Uterus (tissue), 3 donors: ENCODE measurements at regions not wholly inside any gene's neighbourhood (a gene's known extent, or its start where the extent isn't known, plus 50 kb on each side); places are given as distances from the start of the nearest gene placed in this dataset.

ENCODE experiments used
- DNase-seq, 2 donors: peaks; one replicate each; pipeline ENCODE4 v3.0.0-alpha.2; 2019 to 2020
- H3K27ac ChIP-seq, 2 donors: fragments of 200-600 bp; sonication (generic); 1 replicate in 1 of 2; 2 replicates in 1 of 2; pipeline ENCODE4 v1.5.1; 2016 to 2018
- H3K27me3 ChIP-seq, 2 donors: fragments of 200-600 bp; sonication (generic); one replicate each; pipeline ENCODE4 v1.5.1; 2018 to 2019; ENCODE audit warnings: control low read depth in 1 of 2
- H3K36me3 ChIP-seq, 2 donors: fragments of 200-600 bp; sonication (generic); one replicate each; pipeline ENCODE4 v1.5.1; 2019; ENCODE audit warnings: control low read depth in 1 of 2
- H3K4me1 ChIP-seq, 2 donors: fragments of 200-600 bp; sonication (generic); one replicate each; pipeline ENCODE4 v1.5.1; 2018 to 2019; ENCODE audit warnings: control low read depth in 1 of 2
- H3K4me3 ChIP-seq, 2 donors: fragments of 200-600 bp; sonication (generic); 1 replicate in 1 of 2; 2 replicates in 1 of 2; pipeline ENCODE4 v1.5.1; 2018 to 2019; ENCODE audit warnings: mild to moderate bottlenecking in 1 of 2
- H3K9me3 ChIP-seq, 2 donors: fragments of 200-600 bp; sonication (generic); one replicate each; pipeline ENCODE4 v1.5.1; 2019; ENCODE audit warnings: control low read depth in 1 of 2
- CTCF ChIP-seq, 4 experiments: fragments of 200-600 bp in 2 of 4; fragments of 450-650 bp in 2 of 4; sonication (generic) in 2 of 4; IDR thresholded peaks; one replicate each; pipeline ENCODE4 v1.5.1; 2016 to 2019; ENCODE audit warnings: antibody characterized with exemption in 4 of 4, mild to moderate bottlenecking in 2 of 4, moderate library complexity in 1 of 4
- POLR2A ChIP-seq, 2 donors: fragments of 450-650 bp; IDR thresholded peaks; one replicate each; pipeline ENCODE4 v1.6.1; 2016; ENCODE audit warnings: antibody characterized with exemption in 2 of 2, mild to moderate bottlenecking in 1 of 2, moderate library complexity in 1 of 2
- intact Hi-C: fragments of 100-400 bp; cut with DNase I; formaldehyde crosslinking; loops from one replicate; pipeline ENCODE4 v1.15.1; 2023; ENCODE audit warnings: low total_unique reads
- donor health status: DM: yes; HTN: yes; CAD: no.

GRCh38 chr4:187166886-187167512 lies 443.3 kb upstream of the FAT1 start:
- no peaks in the 10 kb centered on the region for H3K27me3 ChIP-seq
- TF ChIP-seq CTCF (IDR thresholded peaks at IDR 0.05) (no peak), POLR2A (IDR thresholded peaks at IDR 0.05) (no peak)
- H3K27ac ChIP-seq = no peak overlapping the region
- no peak for DNase-seq
- H3K4me1 ChIP-seq = no peaks in the 10 kb centered on the region
- intact Hi-C loops = no loop called here
- no peaks in the 10 kb centered on the region for H3K36me3 ChIP-seq
- no peaks in the 10 kb centered on the region for H3K9me3 ChIP-seq
- H3K4me3 ChIP-seq = no peak overlapping the region

GRCh38 chr4:187171706-187172339 lies 448.2 kb upstream of the FAT1 start:
- H3K27ac ChIP-seq = no peak overlapping the region
- intact Hi-C loops = no loop called here
- H3K4me1 ChIP-seq = no peaks in the 10 kb centered on the region
- H3K36me3 ChIP-seq = no peaks in the 10 kb centered on the region
- H3K4me3 ChIP-seq = no peak overlapping the region
- no peak for DNase-seq
- TF ChIP-seq POLR2A (IDR thresholded peaks at IDR 0.05) = no peak
- TF ChIP-seq CTCF (IDR thresholded peaks at IDR 0.05) = no peak
- H3K9me3 ChIP-seq = no peaks in the 10 kb centered on the region
- no peaks in the 10 kb centered on the region for H3K27me3 ChIP-seq

GRCh38 chr4:187172340-187172761 lies 448.7 kb upstream of the FAT1 start:
- no peaks in the 10 kb centered on the region for H3K9me3 ChIP-seq
- no peak overlapping the region for H3K4me3 ChIP-seq
- intact Hi-C loops = no loop called here
- H3K36me3 ChIP-seq = no peaks in the 10 kb centered on the region
- H3K4me1 ChIP-seq = no peaks in the 10 kb centered on the region
- H3K27me3 ChIP-seq = no peaks in the 10 kb centered on the region
- DNase-seq = no peak
- TF ChIP-seq CTCF (IDR thresholded peaks at IDR 0.05) (no peak), POLR2A (IDR thresholded peaks at IDR 0.05) (no peak)
- no peak overlapping the region for H3K27ac ChIP-seq

GRCh38 chr4:187174749-187175148 lies 451.1 kb upstream of the FAT1 start:
- Histone ChIP-seq H3K4me3 (no peak overlapping the region), H3K27me3 (no peaks in the 10 kb centered on the region), H3K9me3 (no peaks in the 10 kb centered on the region), H3K27ac (no peak overlapping the region), H3K4me1 (no peaks in the 10 kb centered on the region), H3K36me3 (no peaks in the 10 kb centered on the region)
- intact Hi-C loops = no loop called here
- TF ChIP-seq CTCF (IDR thresholded peaks at IDR 0.05) (no peak), POLR2A (IDR thresholded peaks at IDR 0.05) (no peak)
- no peak for DNase-seq

GRCh38 chr4:187175197-187175596 lies 451.5 kb upstream of the FAT1 start:
- TF ChIP-seq POLR2A (IDR thresholded peaks at IDR 0.05) (no peak), CTCF (IDR thresholded peaks at IDR 0.05) (no peak)
- Histone ChIP-seq H3K4me3 (no peak overlapping the region), H3K4me1 (no peaks in the 10 kb centered on the region), H3K36me3 (no peaks in the 10 kb centered on the region), H3K27me3 (no peaks in the 10 kb centered on the region), H3K27ac (no peak overlapping the region), H3K9me3 (no peaks in the 10 kb centered on the region)
- intact Hi-C loops = no loop called here
- no peak for DNase-seq
